ENCODE measurements at regions not wholly inside any gene's neighbourhood (a gene's known extent, or its start where the extent isn't known, plus 50 kb on each side); places are given as distances from the start of the nearest gene placed in this dataset.

GRCh38 chr9:78923966-78924659 lies 627.2 kb downstream of the PSAT1 start:
- no peak for DNase-seq

- DNase-seq: peak; percentile 59
These were observed 630.4 kb downstream of the PSAT1 start for GRCh38 chr9:78927099-78927940.

- DNase-seq: no peak
These were observed 631.9 kb downstream of the PSAT1 start for GRCh38 chr9:78928625-78929405.

- DNase-seq: no peak
These were observed 633.4 kb downstream of the PSAT1 start for GRCh38 chr9:78930281-78930680.

- no peak for DNase-seq
These were observed 636.1 kb downstream of the PSAT1 start for GRCh38 chr9:78932849-78933627.

- DNase-seq: no peak
These were observed 636.9 kb upstream of the TLE4 start for GRCh38 chr9:78934880-78935279.

- DNase-seq: no peak
These were observed 632.9 kb upstream of the TLE4 start for GRCh38 chr9:78938821-78939220.

GRCh38 chr9:78939311-78940065 lies 632.3 kb upstream of the TLE4 start:
- peak; percentile 86 for DNase-seq

GRCh38 chr9:78940121-78940855 lies 631.5 kb upstream of the TLE4 start:
- DNase-seq: no peak

- no peak for DNase-seq
These were observed 617.5 kb upstream of the TLE4 start for GRCh38 chr9:78954286-78954685.

- DNase-seq: peak; percentile 68
These were observed 612.9 kb upstream of the TLE4 start for GRCh38 chr9:78958892-78959291.

GRCh38 chr9:78962156-78962555 lies 609.6 kb upstream of the TLE4 start:
- no peak for DNase-seq

- no peak for DNase-seq
These were observed 607.9 kb upstream of the TLE4 start for GRCh38 chr9:78963911-78964310.

- no peak for DNase-seq
These were observed 604.1 kb upstream of the TLE4 start for GRCh38 chr9:78967596-78968217.

- DNase-seq: no peak
These were observed 601.4 kb upstream of the TLE4 start for GRCh38 chr9:78970375-78970774.

GRCh38 chr9:78971540-78971939 lies 600.2 kb upstream of the TLE4 start:
- DNase-seq: peak; percentile 95

- peak; percentile 99 for DNase-seq
These were observed 599.3 kb upstream of the TLE4 start for GRCh38 chr9:78972303-78972999.

GRCh38 chr9:78973907-78974306 lies 597.9 kb upstream of the TLE4 start:
- DNase-seq: peak; percentile 63

- DNase-seq: no peak
These were observed 588.9 kb upstream of the TLE4 start for GRCh38 chr9:78982849-78983248.
